Femur (tissue), 1 donor: ENCODE measurements at regions not wholly inside any gene's neighbourhood (a gene's known extent, or its start where the extent isn't known, plus 50 kb on each side); places are given as distances from the start of the nearest gene placed in this dataset.
A peak's percentile ranks its signal among the peaks of the same experiment; 100 is the strongest.
"Not testable (repeated sequence)": the region's sequence is repeated elsewhere in the genome, so short reads cannot be mapped to it uniquely, and the experiment has no call there.

Experiments used
- DNase-seq: peaks from one replicate; pipeline ENCODE4 v3.0.0-alpha.2; 2017

GRCh38 chr4:32932156-32932555, 2212.0 kb downstream of the PCDH7 start:
- no peak for DNase-seq

DNA sequence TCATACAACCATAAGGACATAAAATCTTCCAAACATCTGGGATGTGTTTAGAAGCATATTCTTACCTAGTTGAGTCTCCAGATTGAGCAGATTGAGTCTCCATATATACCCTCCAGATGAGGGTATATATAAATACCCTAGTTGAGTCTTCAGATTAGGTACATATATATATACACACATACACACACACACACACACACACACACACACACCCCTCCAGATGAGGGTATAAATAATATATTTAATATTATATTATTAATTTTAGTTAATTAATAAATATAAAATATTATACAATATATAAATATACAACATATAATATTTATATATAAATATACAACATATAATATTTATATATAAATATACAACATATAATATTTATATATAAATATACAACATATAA, 2219.1 kb downstream of the PCDH7 start:
- not testable (repeated sequence) for DNase-seq

- no peak for DNase-seq
Measured at GRCh38 chr4:32950866-32951265, 2230.7 kb downstream of the PCDH7 start.

DNA sequence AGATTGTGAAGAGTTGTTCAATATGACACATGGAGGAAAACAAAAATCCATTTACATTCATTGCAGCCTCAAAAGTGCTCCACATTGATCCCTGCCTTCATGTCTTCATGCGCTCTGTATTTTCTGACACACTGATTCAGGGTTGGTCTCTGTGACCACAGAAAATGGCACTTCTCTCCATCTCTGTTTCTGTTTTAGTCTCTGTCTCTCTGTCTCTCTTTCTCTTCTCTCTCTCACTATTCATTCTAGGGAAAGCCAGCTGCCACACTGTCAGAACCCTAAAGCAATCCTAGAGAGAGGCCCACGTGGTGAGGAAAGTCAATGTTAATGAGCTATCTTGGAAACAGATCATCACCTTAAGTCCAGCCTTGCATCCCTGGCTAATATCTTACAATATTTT, 2238.4 kb downstream of the PCDH7 start:
- DNase-seq = no peak

DNA sequence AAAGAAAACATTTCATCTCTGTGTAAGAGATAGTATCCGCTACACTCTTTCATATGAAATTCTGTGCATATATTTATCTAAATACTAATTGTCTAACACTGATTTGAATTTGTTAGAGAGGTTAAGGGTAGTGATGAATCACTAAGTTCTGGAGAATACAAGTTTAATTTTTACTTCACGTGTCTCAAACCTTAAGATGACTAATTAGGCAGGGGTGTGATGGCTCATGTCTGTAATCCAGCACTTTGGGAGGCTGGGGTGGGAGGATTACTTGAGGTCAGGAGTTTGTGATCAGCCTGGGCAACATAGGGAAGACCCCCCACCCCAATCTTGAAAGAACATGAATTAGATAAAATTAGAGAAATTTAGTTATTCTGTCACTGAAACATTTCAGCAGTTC, 2241.9 kb downstream of the PCDH7 start:
- DNase-seq = no peak

DNA sequence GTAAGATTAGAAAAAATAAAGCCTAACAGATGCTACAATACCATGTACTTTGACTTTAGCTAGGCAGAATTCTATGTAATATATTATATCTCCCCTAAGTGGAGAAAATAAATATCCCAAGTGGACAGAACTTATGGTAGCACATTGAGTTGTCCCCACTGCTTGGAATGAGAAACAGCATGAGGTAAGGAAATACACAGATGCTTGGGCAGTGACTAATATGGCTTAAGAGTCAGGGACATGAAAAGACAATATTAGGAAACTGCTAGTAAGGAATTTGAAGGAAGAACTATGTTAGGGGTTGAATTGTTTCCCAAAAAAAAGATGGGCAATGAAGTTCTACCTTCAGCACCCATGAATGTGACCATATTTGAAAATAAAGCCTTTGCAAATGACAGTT, 2265.1 kb downstream of the PCDH7 start:
- no peak for DNase-seq

- DNase-seq = no peak
Measured at GRCh38 chr4:32986236-32986635, 2266.1 kb downstream of the PCDH7 start.

DNA sequence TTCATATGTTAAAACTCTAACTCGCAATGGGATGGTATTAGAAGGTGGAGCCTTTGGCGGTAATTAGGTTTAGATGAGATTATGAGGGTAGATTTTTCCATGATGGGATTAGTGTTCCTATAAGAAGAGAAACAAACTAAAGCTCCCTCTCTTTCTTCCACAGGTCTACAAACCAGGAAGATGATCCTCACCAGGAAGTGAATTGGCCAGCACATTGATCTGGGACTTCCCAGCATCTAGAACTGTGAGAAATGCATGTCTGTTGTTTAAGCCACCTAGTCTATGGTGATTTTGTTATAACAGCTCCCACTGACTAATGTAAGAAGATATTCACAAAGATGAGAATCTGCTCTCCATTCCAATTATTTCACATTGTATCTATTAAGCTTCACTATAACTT, 2266.9 kb downstream of the PCDH7 start:
- no peak for DNase-seq

- no peak for DNase-seq
Measured at GRCh38 chr4:32988165-32988811, 2268.1 kb downstream of the PCDH7 start.

DNA sequence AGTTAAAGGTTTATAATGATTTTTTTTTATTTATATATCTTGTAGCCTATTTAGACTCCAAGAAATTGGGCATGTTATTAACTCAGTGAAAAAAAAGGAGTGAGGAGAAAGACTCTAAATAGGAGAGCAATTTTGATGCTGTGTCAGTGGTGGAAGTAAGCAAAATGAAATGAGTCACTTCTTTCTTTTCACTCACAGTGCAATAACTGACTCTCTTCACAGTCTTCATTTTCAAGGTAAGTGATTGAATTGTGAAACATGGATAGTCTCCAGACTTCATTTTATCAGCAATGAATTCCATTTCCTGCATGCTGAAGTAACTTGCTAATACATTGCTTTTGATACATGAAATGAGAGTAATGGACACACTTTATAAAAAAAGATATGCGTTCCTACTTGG, 2271.5 kb downstream of the PCDH7 start:
- DNase-seq = no peak

GRCh38 chr4:32994981-32995881, 2275.1 kb downstream of the PCDH7 start:
- no peak for DNase-seq

GRCh38 chr4:33013282-33013681, 2293.1 kb downstream of the PCDH7 start:
- no peak for DNase-seq

DNA sequence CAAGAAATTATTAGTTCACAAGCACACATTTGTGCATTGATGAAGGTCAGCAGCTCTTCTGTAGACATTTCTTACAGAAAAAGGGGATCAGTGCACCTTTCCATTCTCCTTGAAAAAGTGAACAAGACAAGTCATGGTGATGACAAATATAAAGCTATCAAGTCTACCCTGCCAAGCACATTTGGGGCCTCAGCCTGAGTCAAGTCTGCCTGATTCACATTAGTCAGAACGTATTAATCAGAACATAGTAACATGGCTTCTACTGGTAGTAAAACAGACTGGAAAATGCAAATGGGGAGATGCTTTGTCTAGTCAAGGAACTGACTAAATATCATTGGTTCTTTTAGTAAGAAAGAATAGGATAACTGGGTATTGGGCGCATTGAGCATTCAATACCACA, 2305.1 kb downstream of the PCDH7 start:
- DNase-seq = no peak

DNA sequence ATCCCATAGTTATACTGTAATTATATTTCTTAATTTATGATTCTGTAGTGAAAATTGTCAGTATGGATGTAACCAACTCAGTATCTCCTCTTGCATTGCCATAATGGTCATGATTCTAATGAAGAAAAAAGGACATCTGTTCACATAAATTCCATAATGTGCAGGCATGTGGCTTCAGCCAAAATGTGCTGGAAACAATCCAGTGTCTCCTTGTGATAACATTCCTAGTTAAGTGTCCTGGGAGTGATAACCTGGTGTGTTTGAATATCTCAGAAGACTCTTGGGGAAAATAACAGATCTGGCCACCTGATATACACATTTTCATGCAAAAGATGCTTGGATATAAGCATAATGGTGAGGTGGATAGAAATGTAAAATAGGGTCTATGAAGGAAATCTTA, 2309.8 kb downstream of the PCDH7 start:
- DNase-seq = no peak

- DNase-seq = no peak
Measured at GRCh38 chr4:33031328-33031727, 2311.2 kb downstream of the PCDH7 start.

DNA sequence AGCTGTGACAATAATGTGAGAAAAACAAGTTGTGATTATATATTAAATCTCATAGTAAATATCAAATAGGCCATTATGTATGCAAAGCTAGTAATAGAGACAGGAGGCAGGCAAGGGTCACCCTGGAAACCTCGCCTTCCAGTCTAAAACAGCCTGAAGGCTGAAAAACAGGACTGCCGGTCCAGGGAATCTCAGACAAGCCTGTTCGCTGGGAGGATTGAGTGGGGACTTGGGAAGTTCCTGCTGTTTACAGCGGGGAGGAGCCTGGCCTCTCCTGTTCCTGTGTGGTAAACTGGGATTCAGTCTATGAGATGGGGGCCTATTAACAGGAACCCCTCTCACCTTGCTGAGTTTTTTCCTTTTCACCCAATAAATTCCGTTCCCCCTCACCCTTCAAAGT, 2317.3 kb downstream of the PCDH7 start:
- no peak for DNase-seq

- DNase-seq = no peak
Measured at GRCh38 chr4:33045334-33045733, 2325.2 kb downstream of the PCDH7 start.

GRCh38 chr4:33052241-33052640, 2332.1 kb downstream of the PCDH7 start:
- DNase-seq = no peak

DNA sequence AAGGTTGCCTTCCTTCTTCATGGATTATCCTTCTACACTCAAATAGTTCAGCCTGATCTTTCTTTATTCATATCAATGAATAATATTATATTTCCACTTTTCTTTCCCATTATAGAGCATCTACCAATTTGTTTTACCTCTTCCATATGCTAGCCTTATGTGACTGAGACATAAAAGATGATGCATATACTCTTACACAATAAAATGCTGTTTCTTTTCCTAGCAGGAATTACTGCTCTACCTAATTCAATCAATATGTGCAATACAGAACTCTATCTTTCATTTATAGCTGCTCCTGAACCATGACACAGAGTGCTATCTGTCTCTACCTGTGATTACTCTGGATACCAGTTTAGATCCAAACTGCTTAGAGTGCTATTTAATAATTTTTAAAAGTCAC, 2334.0 kb downstream of the PCDH7 start:
- DNase-seq = no peak

DNA sequence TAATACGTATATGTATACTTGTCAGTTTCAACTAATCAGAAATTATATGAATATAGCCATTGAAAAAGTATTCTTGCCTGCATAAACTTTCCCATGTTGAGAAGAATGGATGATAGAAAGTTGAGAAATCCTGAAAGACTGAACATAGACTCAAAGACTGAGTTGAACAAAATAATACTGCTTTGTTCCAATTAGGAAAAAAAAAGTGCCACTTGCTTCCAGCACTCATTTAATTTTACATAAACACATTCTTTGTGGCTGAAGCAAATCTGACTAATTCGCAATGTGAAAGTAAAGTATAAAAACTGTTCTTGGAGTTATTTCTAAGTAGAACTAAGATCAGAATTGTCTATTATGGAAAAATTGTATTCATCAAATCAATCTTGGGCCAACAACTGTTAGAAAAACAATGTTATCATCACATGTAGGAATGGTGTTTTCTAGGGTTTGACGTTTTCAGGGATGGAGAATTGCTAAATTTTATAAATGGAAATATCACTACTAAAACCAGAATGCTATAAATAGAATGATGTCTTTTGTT, 2334.6 kb downstream of the PCDH7 start:
- no peak for DNase-seq

DNA sequence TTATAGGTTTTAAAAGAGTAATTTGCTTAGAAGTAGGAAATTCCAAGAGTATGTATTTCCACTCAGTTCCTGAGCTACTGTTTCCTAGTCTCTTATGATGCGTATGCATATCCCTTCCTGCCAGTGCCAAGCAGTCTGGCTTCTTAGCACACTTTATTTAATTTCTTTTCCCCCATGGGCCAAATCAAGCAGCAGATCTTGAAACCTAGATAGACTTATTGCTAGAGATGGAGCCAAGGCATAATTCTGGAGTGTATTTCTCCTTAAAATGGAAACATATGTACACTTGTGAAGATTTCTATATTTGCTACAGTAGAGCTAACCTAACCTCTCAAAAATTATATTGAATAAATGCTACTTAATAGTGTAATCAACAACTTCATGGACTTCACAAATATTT, 2337.6 kb downstream of the PCDH7 start:
- no peak for DNase-seq

DNA sequence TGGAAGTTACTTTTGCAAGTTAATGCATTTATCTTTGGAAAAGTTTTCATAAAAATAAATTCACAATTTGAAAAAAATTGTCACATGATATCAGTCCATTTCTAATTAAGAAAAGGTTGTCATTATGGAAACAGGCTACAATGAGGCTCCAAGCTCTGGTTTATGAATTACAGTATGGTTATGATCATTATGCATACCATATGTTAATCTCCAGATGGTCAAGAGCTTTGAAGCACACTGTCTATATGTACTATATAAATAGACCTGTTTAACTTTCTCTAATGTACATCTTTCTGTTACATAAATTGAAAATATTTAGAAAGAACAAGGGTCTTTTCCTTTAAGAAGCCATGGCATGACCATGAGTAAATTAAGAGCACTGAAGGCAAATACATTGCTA, 2338.8 kb downstream of the PCDH7 start:
- no peak for DNase-seq

DNA sequence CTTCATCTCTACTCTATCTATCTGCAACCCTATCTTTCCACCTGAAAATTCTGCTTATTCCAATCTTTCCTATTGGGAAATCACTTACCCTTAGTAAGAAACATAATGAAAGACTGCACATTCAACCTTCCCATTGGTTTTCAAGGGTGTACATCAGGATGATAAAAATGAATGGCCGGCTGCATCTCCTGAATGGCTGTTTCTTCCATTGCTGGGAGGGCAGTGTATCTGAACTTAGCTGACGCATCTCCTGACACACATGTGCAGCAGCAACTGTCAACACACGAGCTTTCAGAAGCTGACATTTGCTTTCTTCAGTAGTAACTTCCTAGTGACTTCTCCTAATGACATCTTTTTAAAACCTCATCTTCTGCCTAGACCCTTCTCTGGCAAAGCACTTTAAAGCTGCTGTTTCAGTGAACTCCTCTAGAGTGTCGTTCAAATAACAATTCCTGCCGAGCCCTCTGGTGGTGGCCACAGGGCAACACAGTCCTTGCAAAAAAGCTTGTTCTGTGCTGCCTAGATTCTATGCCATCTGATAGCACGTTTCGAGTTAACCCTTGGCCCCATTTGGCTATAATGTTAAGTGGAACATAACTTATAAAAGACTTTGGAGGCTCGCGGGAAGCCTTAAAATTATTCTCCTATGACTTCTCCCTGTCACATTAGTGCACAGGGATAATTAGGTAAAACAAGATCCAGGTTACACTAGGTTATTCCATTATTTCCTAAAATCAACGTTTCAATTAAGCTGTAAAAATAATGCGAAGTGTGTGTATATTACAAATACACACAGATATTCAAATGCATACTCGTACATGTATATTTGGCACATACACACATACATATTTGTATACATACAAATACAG, 2340.7 kb downstream of the PCDH7 start:
- peak; percentile 47 for DNase-seq
